Hepatocyte (in vitro differentiated cells): ENCODE measurements at regions not wholly inside any gene's neighbourhood (a gene's known extent, or its start where the extent isn't known, plus 50 kb on each side); places are given as distances from the start of the nearest gene placed in this dataset.

Source experiments
- DNase-seq: peaks from one replicate; pipeline ENCODE4 v3.0.0-alpha.2; 2016; ENCODE audit warnings: low spot score
- H2AFZ ChIP-seq: fragments of 200-600 bp; sonication (generic); 2 replicates; pipeline ENCODE4 v1.6.0; 2016; ENCODE audit warnings: antibody characterized with exemption, mild to moderate bottlenecking
- H3K27ac ChIP-seq: fragments of 200-600 bp; sonication (generic); 2 replicates; pipeline ENCODE4 v1.5.1; 2016; ENCODE audit warnings: mild to moderate bottlenecking
- H3K27me3 ChIP-seq: fragments of 200-600 bp; sonication (generic); 2 replicates; pipeline ENCODE4 v1.6.1; 2016
- H3K36me3 ChIP-seq: fragments of 200-600 bp; sonication (generic); replicated peaks from 2 replicates; pipeline ENCODE4 v1.5.1; 2016; ENCODE audit warnings: low read depth; ENCODE audit not compliant: insufficient read depth
- H3K4me1 ChIP-seq: fragments of 200-600 bp; sonication (generic); 2 replicates; pipeline ENCODE4 v1.5.1; 2016; ENCODE audit warnings: mild to moderate bottlenecking, moderate library complexity; ENCODE audit not compliant: insufficient read depth
- H3K4me2 ChIP-seq: fragments of 200-600 bp; sonication (generic); 2 replicates; pipeline ENCODE4 v1.6.0; 2016
- H3K4me3 ChIP-seq: fragments of 200-600 bp; sonication (generic); 2 replicates; pipeline ENCODE4 v1.5.1; 2016; ENCODE audit warnings: mild to moderate bottlenecking
- H3K79me2 ChIP-seq: fragments of 200-600 bp; sonication (generic); 2 replicates; pipeline ENCODE4 v1.6.0; 2017; ENCODE audit warnings: mild to moderate bottlenecking
- H3K9me2 ChIP-seq: fragments of 200-600 bp; sonication (generic); replicated peaks from 2 replicates; pipeline ENCODE4 v1.6.0; 2017; ENCODE audit warnings: mild to moderate bottlenecking; ENCODE audit not compliant: insufficient read depth
- H3K9me3 ChIP-seq: fragments of 200-600 bp; sonication (generic); 2 replicates; pipeline ENCODE4 v1.5.1; 2016; ENCODE audit warnings: low read depth, mild to moderate bottlenecking
- H4K20me1 ChIP-seq: fragments of 200-600 bp; sonication (generic); 2 replicates; pipeline ENCODE4 v1.6.0; 2016; ENCODE audit warnings: mild to moderate bottlenecking; ENCODE audit not compliant: insufficient read depth, poor library complexity, severe bottlenecking
- CTCF ChIP-seq: fragments of 200-600 bp; sonication (generic); IDR thresholded peaks from 2 replicates; pipeline ENCODE4 v1.5.1; 2016; ENCODE audit warnings: antibody characterized with exemption, mild to moderate bottlenecking; ENCODE audit not compliant: poor library complexity
- EZH2 ChIP-seq: fragments of 200-600 bp; sonication (generic); IDR thresholded peaks from 2 replicates; pipeline ENCODE4 v1.6.1; 2016; ENCODE audit warnings: antibody characterized with exemption, mild to moderate bottlenecking, borderline replicate concordance
- EZH2phosphoT487 ChIP-seq: fragments of 200-600 bp; sonication (generic); IDR thresholded peaks from one replicate; pipeline ENCODE4 v1.6.1; 2018; ENCODE audit warnings: antibody characterized with exemption, mild to moderate bottlenecking, low read depth, moderate library complexity; ENCODE audit not compliant: unreplicated experiment, severe bottlenecking
- WGBS: methylation state at CpG from one replicate; pipeline ENCODE4 v1.1.6; 2016; ENCODE audit warnings: low lambda C conversion rate; ENCODE audit errors: missing lambda C conversion rate; 5-methylcytosine and 5-hydroxymethylcytosine counted together

- 88% methylated on average over 2 of the region's 2 CpGs for WGBS
- Histone ChIP-seq H3K36me3 (no peaks in the 10 kb centered on the region), H3K4me3 (no peak overlapping the region), H3K9me3 (no peaks in the 10 kb centered on the region), H3K9me2 (no peaks in the 10 kb centered on the region), H2AFZ (no peak overlapping the region), H3K79me2 (no peaks in the 10 kb centered on the region), H4K20me1 (no peaks in the 10 kb centered on the region), H3K27me3 (no peaks in the 10 kb centered on the region), H3K27ac (no peak overlapping the region), H3K4me2 (no peak overlapping the region), H3K4me1 (peaks cover 7% of the 10 kb centered on the region)
- TF ChIP-seq EZH2phosphoT487 (no peak), EZH2 (no peak)
- DNase-seq = no peak
Observed at GRCh38 chr3:140821493-140821892, 120.1 kb upstream of the SLC25A36 start.

GRCh38 chr3:140822401-140823047, 119.1 kb upstream of the SLC25A36 start:
- no peaks in the 10 kb centered on the region for H4K20me1 ChIP-seq
- TF ChIP-seq EZH2 (no peak), CTCF (no peak), EZH2phosphoT487 (no peak)
- peaks cover 7% of the 10 kb centered on the region for H3K4me1 ChIP-seq
- no peaks in the 10 kb centered on the region for H3K9me3 ChIP-seq
- no peaks in the 10 kb centered on the region for H3K9me2 ChIP-seq
- DNase-seq = peak; percentile 44
- no peak overlapping the region for H3K4me3 ChIP-seq
- no peaks in the 10 kb centered on the region for H3K79me2 ChIP-seq
- H3K36me3 ChIP-seq = no peaks in the 10 kb centered on the region
- H2AFZ ChIP-seq = no peak overlapping the region
- H3K27me3 ChIP-seq = no peaks in the 10 kb centered on the region
- peak overlapping the region; percentile 4 for H3K4me2 ChIP-seq
- H3K27ac ChIP-seq = no peak overlapping the region
- 42% methylated on average over 3 of the region's 3 CpGs for WGBS

- WGBS = 72% methylated on average over 1 of the region's 1 CpG
- TF ChIP-seq EZH2 = no peak
- TF ChIP-seq CTCF = no peak
- no peak for TF ChIP-seq EZH2phosphoT487
- Histone ChIP-seq H3K4me2 (no peak overlapping the region), H3K4me1 (peaks cover 7% of the 10 kb centered on the region), H3K4me3 (no peak overlapping the region), H3K36me3 (no peaks in the 10 kb centered on the region), H2AFZ (no peak overlapping the region), H3K79me2 (no peaks in the 10 kb centered on the region), H3K27ac (no peak overlapping the region), H3K9me2 (no peaks in the 10 kb centered on the region), H3K9me3 (no peaks in the 10 kb centered on the region), H4K20me1 (no peaks in the 10 kb centered on the region), H3K27me3 (no peaks in the 10 kb centered on the region)
- no peak for DNase-seq
Observed at GRCh38 chr3:140823106-140823505, 118.5 kb upstream of the SLC25A36 start.

GRCh38 chr3:140827894-140828293, 113.7 kb upstream of the SLC25A36 start:
- no peak for DNase-seq
- no peak overlapping the region for H3K4me2 ChIP-seq
- WGBS = 100% methylated on average over 1 of the region's 1 CpG
- no peaks in the 10 kb centered on the region for H3K9me3 ChIP-seq
- no peaks in the 10 kb centered on the region for H3K27me3 ChIP-seq
- TF ChIP-seq CTCF (no peak), EZH2 (no peak), EZH2phosphoT487 (no peak)
- no peak overlapping the region for H3K4me3 ChIP-seq
- no peaks in the 10 kb centered on the region for H3K9me2 ChIP-seq
- H4K20me1 ChIP-seq = no peaks in the 10 kb centered on the region
- no peak overlapping the region for H2AFZ ChIP-seq
- no peak overlapping the region for H3K27ac ChIP-seq
- no peaks in the 10 kb centered on the region for H3K79me2 ChIP-seq
- H3K4me1 ChIP-seq = no peaks in the 10 kb centered on the region
- H3K36me3 ChIP-seq = no peaks in the 10 kb centered on the region
